Endometrial microvascular endothelial cells (primary cell): ENCODE measurements at regions not wholly inside any gene's neighbourhood (a gene's known extent, or its start where the extent isn't known, plus 50 kb on each side); places are given as distances from the start of the nearest gene placed in this dataset.
"Not testable (repeated sequence)": the region's sequence is repeated elsewhere in the genome, so short reads cannot be mapped to it uniquely, and the experiment has no call there.

Experiments used
- in situ Hi-C: cut with HindIII; loops from 2 replicates; pipeline ENCODE4 v1.10.0; 2017; ENCODE audit warnings: low sequenced_read_pairs, low pct_unique_long_range_greater_than_20kb; ENCODE audit errors: inconsistent ontology term

GRCh38 chr5:91288118-91288916, 94.8 kb downstream of the ARRDC3 start:
- in situ Hi-C loops: no loop called here

DNA sequence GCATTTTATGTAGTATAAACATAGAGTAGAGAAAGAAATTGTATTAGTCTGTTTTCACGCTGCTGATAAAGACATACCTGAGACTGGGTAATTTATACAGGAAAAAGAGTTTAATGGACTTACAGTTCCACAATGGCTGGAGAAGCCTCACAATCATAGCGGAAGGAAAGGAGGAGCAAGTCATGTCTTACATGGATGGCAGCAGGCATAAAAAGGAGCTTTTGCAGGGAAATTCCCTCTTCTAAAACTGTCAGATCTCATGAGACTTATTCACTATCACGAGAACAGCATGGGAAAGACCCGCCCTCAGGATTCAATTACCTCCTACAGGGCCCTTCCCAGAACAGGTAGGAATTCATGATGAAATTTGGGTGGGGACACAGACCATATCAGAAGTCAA, 98.1 kb downstream of the ARRDC3 start:
- in situ Hi-C loops: not testable (repeated sequence)

GRCh38 chr5:91283899-91284298, 99.2 kb downstream of the ARRDC3 start:
- in situ Hi-C loops: no loop called here

DNA sequence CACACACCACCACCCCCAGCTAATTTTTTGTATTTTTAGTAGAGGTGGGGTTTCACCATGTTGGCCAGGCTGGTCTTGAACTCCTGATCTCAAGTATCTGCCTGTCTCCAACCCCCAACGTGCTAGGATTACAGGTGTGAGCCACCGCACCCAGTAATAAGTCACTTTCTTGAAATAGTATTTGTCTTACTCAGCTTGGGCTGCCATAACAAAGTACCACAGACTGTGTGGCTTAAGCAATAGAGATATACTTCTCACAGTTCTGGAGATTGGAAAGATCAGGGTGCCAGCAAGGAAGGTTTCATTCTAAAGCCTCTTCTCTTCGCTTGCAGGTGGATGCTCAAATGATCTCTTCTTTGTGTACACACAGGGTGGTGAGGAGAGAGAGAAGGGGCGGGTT, 99.8 kb downstream of the ARRDC3 start:
- in situ Hi-C loops: no loop called here

DNA sequence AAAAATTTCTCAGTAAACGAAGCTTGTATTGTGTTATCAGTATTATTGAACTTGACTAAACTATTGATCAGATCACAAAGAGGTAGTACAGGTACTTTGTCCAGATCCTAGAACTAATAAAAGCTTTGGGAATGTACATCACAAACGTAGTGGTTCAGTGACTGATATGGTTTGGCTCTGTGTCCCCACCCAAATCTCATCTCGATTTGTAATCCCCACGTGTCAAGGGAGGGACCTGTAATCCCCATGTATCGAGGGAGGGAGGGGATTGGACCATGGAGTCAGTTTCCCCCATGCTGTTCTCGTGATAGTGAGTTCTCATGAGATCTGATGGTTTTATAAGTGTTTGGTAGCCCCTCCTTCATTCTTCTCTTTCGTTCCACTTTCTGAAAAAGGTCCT, 100.9 kb downstream of the ARRDC3 start:
- in situ Hi-C loops: no loop called here

GRCh38 chr5:91281401-91281800, 101.7 kb downstream of the ARRDC3 start:
- in situ Hi-C loops: no loop called here

DNA sequence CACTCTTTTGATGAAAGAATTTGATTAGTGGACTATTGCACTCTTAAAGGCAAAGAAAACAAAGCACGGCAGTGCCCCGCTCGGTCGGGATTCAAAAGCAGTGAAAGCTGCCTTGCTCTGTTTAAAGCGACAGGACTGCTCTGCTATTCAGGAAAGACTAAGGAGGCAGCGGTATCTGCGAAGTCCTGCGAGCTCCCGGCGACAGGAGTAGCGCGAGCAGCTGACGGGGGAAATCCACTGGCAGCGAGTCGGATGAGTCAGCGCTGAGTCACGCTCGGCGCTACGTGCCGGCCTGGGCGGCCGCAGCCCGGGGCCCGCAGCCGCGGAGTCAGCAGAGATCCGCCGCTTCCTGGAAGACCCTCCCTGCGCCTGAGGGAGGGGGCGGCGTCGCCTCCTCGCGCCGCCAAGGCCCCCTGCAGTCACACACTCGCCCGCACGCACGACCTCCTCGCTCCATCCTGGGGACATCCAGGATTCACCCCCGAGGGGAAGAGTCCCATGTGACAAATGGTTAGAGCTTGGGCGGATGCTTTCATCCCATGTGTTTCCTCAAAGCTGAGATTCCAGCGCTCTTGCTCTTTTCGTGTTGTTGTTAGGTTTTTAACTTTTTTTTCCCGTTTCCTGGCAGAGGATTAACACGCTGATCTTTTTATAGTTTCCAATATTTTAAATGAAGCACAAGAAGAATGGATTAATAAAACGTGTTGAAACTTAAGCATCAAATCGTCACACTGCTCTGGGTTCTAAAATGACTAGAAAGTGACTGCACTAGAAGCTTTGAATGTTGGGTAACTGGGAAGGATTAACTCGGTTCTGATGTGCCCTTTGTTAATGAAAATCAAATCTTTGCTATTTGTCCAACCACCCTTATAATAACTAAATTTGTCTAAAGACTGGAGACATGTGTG, 102.5 kb downstream of the ARRDC3 start:
- in situ Hi-C loops: no loop called here

- in situ Hi-C loops: no loop called here
Observed at GRCh38 chr5:91277840-91278239, 105.3 kb downstream of the ARRDC3 start.

DNA sequence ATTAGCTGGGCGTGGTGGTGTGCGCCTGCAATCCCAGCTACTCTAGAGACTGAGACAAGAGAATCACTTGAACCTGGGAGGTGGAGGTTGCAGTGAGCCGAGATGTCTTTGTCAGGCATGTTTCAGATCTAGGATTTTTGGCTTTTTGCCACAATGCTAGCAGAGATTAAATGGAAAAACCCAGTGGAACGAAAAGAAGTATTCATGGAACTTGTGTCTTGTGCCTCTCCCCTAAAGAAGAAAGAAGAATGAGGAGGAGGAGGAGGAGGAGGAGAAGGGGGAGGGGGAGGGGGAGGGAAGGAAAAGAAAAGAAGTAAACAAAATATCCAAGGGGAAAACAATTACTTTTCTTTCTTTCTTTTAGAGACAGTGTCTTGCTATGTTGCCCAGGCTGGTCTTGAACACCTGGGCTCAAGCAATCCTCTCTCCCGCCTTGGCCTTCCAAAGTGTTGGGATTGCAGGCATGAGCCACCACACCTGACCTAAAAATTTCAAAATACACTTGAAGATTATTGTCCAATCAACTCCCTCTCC, 106.0 kb downstream of the ARRDC3 start:
- in situ Hi-C loops: no loop called here

- in situ Hi-C loops: loop anchor here (5.0 kb wide), 1 partner anchor 109 kb away; the partner anchor contains the start of gene ARRDC3
Observed at GRCh38 chr5:91272858-91273257, 110.3 kb downstream of the ARRDC3 start.

DNA sequence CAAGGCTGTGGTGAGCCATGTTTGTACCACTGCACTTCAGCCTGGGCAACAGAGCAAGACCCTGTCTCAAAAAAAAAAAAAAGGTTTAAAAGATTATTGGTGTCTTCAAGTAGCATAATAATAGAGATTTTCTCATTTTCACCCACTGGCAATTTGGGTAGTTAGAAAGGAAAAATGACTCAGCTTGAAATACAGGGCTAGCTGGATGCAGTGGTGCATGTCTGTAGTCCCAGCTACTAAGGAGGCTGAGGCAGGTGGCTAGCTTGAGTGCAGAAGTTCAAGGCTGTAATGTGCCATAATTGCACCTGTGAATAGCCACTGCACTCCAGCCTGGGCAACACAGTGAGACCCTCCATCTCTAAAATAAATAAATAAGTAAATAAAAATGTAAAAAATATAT, 111.1 kb downstream of the ARRDC3 start:
- in situ Hi-C loops: loop anchor here (5.0 kb wide), 1 partner anchor 110 kb away; the partner anchor contains the start of gene ARRDC3

DNA sequence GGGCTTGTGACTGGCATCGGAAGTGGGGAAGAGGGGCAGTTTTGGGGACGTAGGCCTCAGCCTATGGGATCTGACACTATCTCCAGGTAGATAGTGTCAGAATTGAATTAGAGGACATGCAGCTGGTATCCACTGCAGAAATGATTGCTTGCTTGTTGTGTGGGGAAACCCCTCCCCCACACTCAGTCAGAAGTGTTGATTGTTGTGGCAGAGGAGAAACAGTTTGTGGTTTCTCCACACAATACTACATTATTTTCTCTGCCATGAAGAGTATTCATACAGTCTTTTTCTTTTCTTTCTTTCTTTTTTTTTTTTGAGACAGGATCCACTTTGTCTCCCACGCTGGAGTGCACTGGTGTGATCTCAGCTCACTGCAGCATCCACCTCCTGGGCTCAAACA, 113.9 kb downstream of the ARRDC3 start:
- in situ Hi-C loops: no loop called here

DNA sequence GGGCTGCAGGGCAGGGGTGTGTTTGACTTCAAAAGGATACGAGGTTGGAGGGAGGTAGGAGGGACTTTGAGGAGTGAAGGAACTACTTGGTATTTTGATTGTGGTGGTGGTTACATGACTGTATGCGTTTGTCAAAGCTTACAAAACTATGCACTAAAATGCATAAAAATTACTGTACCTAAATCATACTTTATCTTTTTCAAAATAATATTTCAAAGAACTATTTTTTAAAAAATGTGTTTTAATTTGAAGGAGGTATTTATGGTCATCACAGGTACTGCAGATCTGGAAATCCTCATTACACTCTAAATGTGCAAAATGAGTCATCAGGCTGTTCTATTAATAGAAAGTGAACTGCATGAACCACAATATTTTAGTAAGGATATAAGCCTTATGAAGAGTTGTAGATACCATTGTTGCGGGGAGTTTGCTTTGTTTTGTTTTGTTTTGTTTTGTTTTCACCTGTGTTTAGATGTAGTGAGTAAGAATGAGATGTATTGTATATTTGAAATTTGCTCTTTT, 116.9 kb downstream of the ARRDC3 start:
- in situ Hi-C loops: no loop called here

- in situ Hi-C loops: no loop called here
Observed at GRCh38 chr5:91264311-91265051, 118.6 kb downstream of the ARRDC3 start.

DNA sequence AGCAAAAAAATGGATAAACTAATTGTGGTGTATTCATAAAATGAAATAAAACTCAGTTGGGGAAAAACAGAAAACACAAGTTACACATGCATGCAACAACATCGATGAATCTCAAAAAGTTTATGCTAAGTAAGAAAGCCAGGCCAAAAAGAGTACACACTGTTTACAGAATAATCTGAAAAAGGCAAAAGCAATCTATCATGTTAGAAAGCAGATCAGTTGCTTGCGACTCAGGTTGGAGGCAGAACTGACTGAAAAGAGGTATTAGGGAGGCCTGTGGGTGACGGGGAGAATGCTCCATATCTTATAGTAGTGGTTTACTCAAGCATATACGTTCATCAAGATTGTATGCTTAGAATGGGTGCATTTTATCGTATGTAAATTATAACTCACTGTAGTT, 119.2 kb downstream of the ARRDC3 start:
- in situ Hi-C loops: no loop called here

DNA sequence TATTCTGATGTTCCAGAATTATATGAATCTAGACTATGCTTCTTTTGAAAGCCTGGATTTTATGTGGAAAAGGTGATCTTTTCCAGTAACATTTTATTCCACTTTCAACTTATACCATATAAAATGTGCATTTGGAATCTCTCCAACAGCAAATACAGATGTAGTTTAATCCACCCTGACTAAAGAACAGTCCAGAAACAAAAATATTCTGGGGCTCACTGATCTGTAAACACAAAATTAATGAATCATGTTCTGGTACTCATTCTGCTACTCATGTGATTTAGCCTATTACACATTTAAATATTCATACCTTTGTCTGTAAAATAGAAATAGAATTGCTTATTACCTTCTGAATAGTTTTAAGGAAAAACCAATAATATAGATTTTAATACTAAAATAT, 125.8 kb downstream of the ARRDC3 start:
- in situ Hi-C loops: no loop called here

- in situ Hi-C loops: no loop called here
Observed at GRCh38 chr5:91256142-91256524, 127.0 kb downstream of the ARRDC3 start.

GRCh38 chr5:91255396-91256141, 127.5 kb downstream of the ARRDC3 start:
- in situ Hi-C loops: no loop called here
